HG03097 (cell line): ENCODE measurements at regions not wholly inside any gene's neighbourhood (a gene's known extent, or its start where the extent isn't known, plus 50 kb on each side); places are given as distances from the start of the nearest gene placed in this dataset.

Source experiments
- ATAC-seq: cut with Tn5 transposase; IDR thresholded peaks from one replicate; pipeline ENCODE4 v1.9.1; 2021; ENCODE audit not compliant: unreplicated experiment, low FRiP score

DNA sequence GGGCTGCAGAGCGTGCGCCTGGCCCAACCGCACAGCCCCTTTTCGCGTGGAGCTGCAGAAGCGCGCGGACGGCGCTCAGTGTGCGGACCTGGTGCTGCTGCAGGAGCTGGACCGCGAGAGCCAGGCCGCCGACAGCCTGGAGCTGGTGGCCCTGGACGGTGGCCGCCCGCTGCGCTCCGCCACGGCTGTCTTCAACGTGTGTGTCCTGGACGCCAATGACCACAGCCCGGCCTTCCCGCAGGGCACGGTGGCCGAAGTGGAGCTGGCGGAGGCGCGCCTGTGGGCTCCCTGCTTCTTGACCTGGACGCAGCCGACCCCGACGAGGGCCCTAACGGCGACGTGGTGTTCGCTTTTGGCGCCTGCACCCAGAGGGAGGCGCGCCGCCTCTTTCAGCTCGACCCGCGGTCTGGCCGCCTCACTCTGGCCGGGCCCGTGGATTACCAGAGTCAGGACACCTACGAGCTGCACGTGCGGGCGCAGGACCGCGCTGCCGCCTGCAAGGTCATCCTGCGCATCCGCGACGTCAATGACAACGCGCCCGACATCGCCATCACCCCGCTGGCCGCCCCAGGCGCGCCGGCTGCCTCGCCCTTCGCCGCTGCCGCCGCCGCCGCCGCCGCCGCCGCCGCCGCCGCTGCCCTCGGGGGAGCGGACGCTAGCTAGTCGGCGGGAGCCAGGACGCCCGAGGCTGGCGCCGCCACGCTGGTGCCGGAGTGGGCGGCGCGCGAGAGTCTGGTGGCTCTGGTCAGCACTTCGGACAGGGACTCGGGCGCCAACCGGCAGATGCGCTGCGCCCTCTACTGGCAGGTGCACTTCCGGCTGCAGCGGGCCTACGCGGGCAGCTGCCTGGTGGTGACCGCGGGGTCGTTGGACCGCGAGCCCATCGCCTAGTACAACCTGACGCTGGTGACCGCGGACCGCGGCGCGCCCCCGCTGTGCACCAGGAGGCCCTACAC, 172.2 kb downstream of the OLFM4 start:
- no peak for ATAC-seq

DNA sequence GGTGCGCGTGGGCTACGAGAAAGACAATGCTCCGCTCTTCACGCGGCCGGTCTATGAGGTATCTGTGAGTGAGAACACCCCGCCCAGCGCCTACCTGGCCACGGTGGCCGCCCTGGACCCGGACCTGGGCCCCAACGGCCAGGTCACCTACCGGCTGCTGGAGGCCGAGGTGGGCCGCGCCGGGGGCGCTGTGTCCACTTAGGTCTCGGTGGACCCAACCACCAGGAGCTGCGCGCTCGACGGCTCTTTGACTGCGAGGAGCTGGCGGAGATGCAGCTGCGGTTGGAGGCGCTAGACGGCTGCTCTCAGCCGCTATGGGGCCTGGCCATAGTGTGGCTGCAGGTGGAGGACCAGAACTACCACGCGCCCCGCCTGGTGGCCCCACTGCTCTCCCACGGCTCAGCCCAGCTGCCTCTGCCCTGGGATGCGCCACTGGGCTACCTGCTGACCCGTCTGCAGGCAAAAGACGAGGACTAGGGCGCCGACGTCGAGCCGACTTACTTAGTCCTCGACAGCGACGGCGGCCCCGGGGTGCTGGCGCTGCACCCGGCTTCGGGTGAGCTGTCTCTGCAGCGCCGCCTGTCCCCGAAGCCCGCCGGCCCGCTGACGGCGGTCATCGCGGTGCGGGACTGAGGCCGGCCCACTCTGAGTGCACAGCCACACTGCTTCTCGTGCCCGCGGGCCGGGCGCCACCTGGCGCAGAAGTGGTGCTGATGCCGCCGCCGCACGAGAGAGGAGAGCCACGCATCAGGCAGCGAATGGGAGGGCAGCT, 173.0 kb downstream of the OLFM4 start:
- no peak for ATAC-seq

DNA sequence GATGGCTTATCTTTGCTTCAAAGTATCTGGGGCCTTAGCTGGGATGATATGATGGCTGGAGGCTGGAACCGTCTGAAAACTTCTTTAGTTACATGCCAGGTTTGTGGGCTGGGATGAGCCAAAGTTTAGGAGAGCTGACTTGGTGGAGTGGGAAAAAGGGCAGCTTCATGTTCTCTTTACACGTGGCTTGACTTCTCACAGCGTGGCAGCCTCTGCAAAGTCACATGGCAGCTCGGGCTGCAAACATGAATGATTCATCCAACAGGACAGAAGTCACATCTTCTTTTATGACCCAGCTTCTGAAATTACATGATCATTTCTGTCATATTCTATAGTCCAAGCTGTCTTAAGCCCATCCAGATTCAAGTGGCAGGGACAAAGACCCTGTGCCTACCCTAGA, 176.0 kb downstream of the OLFM4 start:
- no peak for ATAC-seq

DNA sequence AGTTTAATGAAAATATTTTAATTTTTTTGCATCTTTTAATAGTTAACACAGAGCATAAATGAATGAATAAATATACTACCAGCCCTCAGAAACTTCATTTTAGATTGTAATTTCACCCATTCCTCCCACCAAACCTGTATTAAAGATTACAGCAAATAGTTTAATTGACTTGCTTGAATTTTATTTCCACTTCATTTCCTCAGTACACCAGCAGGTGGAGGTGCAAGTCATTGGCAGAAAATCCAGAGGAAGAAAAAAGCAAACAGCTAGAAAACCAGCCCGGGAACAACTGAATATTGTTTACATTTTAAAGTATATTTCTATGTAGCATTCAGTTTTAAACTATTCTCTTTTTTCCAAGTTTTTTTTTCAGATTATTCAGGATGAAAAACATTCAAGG, 177.8 kb downstream of the OLFM4 start:
- no peak for ATAC-seq

DNA sequence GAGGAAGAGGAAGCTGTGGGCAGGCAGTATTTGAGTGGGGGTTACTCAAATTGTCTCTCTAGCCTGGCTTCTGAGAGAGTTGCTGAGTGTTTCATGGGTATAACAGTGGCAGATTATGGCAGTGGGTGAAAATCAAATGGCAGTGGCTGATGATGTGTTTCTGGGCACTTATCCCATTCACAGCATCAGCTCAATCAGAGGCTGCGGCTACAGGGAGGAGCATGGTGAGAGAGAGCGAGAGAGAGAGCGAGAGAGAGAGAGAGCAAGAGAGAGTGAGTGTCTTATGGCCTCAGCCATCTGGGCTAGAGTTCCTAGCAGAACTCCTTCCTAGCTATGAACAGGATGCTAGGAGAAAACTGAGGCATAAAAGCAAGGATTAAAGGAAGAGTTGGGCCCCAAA, 178.9 kb downstream of the OLFM4 start:
- no peak for ATAC-seq

DNA sequence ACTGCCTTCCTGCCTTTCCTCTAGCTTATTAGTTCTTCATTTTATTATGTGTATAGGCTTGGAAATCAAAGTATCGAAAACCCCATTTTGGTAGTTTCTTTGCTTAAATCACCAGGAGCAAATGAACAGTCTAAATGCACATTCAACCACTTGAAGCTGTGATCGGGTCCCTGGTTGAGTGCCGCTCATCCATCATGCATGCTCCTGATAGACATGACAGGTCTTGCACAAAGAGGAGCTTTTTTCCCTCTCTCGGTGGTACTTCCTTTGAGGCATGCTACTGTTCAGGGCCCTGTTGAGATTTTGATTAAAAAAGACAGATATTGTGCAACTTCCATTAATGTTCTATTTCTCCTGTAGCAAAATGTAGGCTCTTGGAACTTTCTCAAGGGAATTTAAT, 185.8 kb downstream of the OLFM4 start:
- no peak for ATAC-seq

DNA sequence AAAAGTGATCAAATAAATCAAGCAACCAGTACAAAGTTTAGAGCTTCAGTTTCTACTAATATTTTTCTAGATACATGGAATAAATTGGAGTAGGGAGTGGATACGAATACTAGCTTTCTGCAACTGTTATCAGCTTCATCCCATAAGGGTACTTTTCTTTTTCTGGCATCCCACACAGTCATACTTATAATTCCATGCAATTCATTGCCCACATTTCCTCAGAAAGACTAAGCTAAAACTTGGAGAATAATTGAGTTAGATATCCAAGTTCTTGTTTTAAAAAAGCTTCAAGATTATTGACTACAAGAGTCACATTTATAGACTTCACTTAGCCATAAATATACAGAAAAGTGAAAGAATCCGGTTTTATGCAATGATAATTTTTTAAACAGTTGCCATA, 186.9 kb downstream of the OLFM4 start:
- ATAC-seq = no peak

DNA sequence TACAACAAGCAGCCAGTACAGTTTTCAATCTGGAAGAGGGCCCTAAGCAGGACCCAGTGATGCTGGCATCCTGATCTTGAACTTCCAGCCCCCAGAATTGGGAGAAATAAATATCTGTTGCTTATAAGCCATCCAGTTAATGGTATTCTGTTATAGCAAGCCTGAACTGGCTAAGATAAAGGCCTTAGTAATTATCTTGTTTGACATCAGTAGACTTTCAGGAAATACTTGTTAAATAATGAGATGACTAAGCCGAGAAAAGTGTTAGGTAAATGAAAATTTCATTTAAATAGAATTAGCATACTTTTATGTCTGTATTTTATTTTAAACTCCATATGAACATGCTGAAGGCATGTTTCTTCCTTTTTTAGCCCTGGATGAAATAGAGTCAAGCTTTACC, 188.2 kb downstream of the OLFM4 start:
- no peak for ATAC-seq

DNA sequence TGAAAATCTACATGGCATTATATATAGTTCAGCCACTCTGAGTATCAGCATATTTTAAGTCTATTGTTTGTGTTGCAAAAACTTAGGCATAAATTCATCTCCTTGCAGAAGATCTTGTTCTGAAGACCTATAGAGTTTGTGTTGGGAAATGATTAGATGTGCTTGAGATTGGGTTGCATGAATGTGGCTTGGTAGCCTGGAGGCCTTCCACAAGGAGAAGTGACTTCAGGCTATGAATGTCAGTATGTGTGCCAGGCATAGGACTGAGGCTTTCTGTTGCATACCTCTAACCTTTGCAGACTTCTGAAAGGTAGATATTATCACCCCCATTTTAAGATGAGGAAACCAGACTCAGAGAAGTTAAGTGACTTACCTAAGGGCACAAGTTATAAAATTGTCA, 188.6 kb downstream of the OLFM4 start:
- ATAC-seq = no peak

DNA sequence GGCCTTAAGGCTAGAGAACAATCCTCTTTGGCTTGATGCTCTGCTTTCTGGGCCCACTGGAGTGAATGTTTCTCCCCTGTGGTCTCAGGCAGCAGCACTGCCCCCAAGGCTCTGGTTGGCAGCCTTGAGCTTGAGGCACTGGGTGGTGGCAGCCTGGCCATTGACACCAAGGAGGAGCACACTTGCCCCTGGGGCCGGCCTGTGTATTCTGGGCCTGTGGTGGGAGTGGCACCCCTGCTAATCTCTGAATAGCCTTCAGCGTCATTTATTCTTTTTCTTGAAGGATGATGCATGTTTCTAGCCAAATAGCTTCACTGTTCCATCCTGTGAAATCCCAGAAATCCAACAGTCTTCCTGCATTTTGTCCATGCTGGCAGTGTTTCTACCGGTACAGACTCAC, 191.4 kb downstream of the OLFM4 start:
- ATAC-seq = no peak

DNA sequence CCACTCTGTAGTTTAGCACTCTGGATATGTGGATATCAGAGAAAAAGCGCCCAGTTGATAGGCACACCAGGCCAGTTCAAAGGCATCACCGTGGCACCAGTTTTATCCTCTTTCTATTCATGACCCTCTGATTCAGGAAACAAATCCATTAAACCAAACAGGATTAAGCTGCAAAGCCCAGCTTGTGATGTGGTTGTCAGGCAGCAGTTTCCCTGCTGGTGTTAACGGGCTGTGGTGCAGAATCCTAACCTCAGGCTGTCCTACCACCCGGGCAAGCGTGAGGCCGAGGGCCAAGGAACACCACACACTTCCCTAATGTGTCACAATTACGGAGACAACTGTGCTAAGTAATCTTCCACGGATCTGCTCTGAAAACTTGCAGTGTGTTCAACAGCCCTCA, 209.1 kb downstream of the OLFM4 start:
- no peak for ATAC-seq

DNA sequence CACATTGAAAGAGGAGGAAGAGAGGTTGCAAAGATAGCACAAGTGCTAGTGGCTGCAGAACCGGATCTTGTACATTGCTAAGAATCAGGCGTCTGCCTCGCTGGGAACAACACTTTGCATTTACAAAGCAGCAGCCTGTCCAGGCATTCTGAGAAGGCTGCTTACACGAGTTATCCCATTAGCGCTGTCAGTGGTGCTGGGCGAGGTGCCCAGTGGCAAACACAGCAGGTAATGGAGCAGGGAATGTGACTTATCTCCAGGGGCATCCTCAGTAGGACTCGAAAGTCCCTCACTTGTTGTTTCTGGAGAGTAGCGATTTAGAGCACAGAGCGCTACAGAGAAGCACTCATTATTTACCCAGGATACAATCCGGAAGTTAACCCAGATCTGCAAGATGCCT, 209.6 kb downstream of the OLFM4 start:
- ATAC-seq = no peak

DNA sequence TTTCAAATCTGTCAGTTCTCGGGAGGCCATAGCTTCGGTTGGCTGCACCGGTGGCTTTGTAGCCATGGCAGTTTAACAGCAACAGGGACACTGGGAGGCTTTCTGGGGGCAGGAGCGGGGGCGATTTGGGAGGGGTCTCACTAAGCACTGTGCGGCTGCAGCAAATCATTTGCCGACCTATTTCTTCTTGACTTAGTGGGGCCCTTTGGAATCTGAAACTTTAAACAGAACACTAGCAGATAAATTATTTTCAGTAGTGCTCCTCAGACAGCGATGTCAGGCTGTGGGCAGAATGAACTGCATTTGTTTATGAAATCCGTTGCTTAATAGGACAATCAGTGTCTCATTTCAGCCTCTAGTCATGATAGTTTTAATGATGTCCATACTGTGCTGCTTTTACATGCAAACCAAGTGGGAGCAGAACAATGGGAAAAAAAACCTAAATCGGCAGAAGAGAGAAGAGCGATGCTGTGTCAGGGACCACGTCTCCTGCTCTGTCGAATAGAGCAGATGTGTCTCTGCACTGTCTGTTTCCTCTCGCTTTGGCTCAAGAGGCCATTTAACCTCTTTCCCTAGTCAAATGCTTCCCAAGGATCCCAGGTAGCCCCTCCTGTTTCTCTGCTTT, 211.9 kb downstream of the OLFM4 start:
- ATAC-seq = no peak

DNA sequence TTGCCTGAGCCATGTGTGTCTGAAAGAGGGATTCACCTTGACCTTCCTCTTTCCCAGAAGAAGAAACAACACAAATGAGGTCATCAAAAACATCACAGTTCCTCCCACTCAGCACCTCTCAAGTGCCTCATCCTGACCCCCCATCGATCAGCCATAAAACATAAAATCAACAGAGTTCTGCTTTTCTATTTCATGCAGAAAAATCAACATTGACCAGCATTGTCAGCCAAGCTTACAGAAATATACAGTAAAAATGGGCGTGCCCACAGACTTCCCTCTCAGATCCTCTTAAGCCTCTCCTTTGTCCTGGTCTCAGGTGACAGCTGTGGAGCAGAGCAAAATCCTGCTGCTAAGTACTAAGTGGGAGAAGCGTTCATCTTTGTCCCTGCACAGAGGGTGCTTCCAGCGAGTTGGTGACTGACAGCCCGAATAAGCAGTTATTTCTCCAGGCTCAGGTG, 213.3 kb downstream of the OLFM4 start:
- no peak for ATAC-seq

DNA sequence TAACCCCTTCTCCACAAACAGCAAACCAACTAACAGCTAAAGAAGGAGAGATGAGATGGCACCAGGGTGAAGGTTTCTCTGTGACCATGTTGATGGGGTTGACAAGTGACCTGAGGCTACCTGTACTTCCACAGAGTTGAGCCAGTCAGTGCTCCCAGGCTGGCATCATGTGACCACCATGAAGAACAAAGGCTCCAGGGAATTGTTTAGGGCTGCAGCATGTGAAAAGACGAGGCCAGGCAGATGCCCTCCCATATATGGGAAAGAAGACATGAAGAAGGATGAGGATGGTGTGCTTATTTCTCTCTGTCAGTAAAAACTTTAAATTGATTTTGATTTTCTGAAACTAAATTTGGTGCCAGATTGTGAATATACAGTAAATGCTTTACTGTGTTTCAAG, 220.6 kb downstream of the OLFM4 start:
- no peak for ATAC-seq

DNA sequence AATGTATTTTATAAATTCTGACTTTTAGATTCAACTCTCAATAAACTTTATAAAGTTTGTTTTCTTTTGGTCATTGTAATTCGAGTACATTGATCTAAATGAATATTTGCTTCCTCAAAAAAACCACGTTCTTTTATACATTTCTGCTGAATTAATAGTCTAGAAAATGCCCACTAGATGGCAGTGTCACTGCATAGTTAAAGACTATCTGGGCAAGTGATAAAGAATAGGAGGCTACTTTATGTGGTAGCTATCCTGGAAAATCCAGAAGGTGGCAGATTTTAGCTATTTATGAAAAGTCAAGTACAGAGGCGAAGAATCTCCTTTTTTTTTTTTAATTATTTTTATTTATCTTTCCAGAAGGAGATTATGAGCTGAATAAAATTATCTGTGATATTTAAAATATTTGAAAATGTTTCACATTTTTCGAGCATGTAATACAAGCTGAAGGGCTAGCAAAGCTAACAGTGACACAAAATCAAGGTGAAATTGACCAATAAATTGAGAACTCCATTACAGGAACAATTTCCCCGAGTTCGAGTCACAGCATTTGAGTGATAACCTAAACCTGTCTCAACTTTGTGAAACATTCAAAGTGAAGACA, 221.8 kb downstream of the OLFM4 start:
- peak; percentile 88 for ATAC-seq

DNA sequence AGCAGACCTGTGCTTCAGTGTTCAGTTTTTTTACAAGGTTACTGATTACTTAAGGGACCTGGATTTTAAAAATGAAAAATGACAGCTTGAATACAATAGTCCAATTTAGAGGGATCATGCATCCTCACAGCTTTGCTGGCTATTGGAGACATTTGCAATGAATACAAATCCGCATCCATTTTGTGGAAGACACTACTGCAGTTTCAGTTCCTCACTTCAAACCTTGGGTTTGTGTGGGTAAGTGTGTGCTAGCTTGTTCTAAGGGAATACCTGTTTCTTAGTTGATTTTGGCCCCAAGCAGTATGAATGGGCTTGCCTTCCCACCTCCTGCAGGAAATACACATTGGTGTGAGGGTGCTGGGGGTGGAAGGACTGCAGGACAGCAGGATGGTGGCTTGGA, 222.4 kb downstream of the OLFM4 start:
- no peak for ATAC-seq

DNA sequence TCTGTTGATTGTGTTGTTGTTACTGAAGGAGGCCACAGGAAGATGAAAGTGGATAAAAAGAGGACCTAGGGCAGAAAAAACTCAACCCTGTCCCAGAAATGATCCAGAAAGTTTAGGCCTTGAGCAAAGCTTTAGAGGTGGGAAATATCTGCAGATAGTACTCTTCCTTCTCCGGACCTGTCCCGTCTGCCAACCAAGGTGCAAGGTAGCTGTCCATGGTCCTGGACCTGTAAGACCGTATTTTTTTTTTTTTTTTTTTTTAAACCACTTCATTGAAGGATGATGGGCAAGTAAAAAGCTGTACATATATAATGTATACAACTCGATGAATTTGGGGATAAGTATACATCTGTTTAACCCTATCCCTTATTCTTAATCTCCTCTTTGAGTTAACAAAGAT, 225.9 kb downstream of the OLFM4 start:
- ATAC-seq = no peak

DNA sequence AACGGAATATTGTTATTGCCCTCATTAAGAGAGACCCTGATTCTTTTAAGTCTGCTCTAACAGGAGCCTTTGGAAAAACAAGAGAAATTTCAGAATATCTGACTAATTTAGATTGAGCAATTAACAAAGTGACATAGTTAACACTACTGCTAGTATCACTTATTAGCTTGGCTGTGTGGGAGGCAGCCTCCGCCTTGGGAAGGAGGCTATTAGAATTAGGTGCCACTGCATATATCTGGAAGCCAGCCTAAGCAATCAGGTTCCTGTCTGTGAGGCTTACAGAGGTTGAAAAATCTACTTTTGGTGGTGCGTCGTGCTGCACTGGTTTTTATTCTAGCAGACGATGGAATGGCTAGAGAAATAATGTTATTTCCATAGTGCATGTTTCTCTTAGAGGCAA, 227.2 kb downstream of the OLFM4 start:
- ATAC-seq = no peak

DNA sequence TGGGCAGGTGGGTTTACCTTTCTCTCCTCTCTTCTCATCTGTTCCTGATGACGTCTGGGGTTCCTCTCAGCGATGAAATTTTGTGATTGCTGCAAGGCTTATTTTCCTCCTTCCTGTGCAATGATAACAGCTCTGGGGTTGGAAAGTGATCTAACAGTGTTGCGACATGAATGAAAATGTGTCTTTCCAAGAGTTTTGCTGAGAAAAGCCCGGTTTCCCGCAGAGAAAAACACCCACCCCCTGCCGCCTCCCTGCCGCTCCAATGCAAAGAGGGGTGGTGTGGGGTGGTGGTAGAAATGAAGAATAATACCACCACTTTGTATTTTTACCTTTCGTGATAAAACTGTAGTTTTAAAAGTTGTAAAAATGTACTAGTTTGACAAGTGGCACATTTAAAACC, 232.0 kb downstream of the OLFM4 start:
- no peak for ATAC-seq
